ENCODE measurements at regions not wholly inside any gene's neighbourhood (a gene's known extent, or its start where the extent isn't known, plus 50 kb on each side); places are given as distances from the start of the nearest gene placed in this dataset.

DNA sequence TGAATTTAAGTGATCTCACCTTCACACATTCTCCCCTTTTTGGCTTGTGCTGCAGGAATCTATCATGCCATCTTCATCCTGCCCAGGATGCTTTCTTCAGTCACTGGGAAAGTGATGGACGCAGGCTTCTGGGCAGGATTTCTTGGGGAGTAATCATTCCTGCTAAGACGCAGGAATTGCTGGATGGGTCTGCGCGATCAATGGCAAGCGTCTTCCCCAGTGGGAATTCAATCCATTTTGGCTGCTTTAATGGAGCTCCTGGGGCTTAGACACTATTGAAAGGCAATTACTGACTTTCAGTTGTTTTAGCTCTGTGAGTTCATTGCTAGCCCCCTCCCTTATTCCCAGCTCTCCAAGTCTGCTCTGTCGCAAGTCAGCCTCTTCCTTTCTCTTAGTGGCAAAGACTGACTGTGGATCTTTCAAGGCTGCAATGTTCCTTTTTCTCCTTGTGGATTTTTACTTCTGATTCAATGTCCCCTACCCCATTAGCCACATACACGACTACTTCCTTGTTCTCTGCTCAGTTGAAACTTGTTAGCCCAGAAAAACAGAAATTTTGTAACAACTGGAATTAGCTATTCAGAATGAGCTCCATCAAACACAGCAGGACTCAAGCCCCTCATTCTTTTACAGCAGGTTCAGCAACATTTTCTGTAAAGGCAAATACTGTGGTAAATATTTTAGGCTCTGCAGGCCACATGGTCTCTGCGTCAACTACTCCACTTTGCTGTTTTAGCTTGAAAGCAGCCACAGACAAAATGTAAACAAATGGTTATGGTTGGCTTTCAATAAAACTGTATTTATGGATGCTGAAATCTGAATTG lies 154.9 kb downstream of the ASB9 start:
- dilution Hi-C loops (cut with HindIII; ENCODE audit: low sequenced_read_pairs, unreplicated experiment) = no loop called here
- POLR2A ChIA-PET (ENCODE audit: unreplicated experiment) = no interaction called here
- intact Hi-C loops (cut with micrococcal nuclease) = no loop called here
- ATAC-seq (ENCODE audit: low read depth) (no peak), DNase-seq (no peak)
- 29% methylated on average over 5 of the region's 8 CpGs; no CpG with 5 or more reads in 1 of the 2 experiments for WGBS, 2 experiments (ENCODE audit: extremely low coverage in 2 of 2, insufficient read length in 1 of 2)
- TF ChIP-seq CHD1 (IDR thresholded peaks at IDR 0.05; ENCODE audit: low read depth, low read length) (no peak), NFE2L2 (IDR thresholded peaks at IDR 0.05; ENCODE audit: low read depth, low read length) (no peak), MXI1 (IDR thresholded peaks at IDR 0.05; ENCODE audit: borderline replicate concordance, low read depth, low read length) (no peak), RCOR1 (IDR thresholded peaks at IDR 0.05; ENCODE audit: insufficient replicate concordance, low read length) (no peak), SMC3 (IDR thresholded peaks at IDR 0.05; ENCODE audit: low read depth, low read length) (no peak), FOS (IDR thresholded peaks at IDR 0.05; ENCODE audit: low read depth, low read length) (no peak), MAFK (IDR thresholded peaks at IDR 0.05; ENCODE audit: low read depth, low read length) (no peak), RAD21 (IDR thresholded peaks at IDR 0.05; ENCODE audit: low read length) (no peak)
- TF ChIP-seq, protein P1, sequence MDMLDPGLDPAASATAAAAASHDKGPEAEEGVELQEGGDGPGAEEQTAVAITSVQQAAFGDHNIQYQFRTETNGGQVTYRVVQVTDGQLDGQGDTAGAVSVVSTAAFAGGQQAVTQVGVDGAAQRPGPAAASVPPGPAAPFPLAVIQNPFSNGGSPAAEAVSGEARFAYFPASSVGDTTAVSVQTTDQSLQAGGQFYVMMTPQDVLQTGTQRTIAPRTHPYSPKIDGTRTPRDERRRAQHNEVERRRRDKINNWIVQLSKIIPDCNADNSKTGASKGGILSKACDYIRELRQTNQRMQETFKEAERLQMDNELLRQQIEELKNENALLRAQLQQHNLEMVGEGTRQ (IDR thresholded peaks at IDR 0.05; ENCODE audit: low read depth, low read length) = no peak
- Histone ChIP-seq H3K14ac (replicated peaks; ENCODE audit: low read depth, low read length) (no peak overlapping the region), H2AK9ac (replicated peaks; ENCODE audit: low read depth, low read length, poor library complexity) (no peak overlapping the region), H2BK5ac (ENCODE audit: low read depth, low read length, poor library complexity, severe bottlenecking) (no peak overlapping the region), H3K4me1 (ENCODE audit: control insufficient read depth, insufficient read depth, low read length) (no peaks in the 10 kb centered on the region), H3K9ac (ENCODE audit: low read depth, low read length) (no peak overlapping the region), H3K4ac (ENCODE audit: low read depth, low read length) (no peak overlapping the region), H3K23ac (ENCODE audit: low read depth, low read length) (no peak overlapping the region), H4K20me1 (ENCODE audit: insufficient read depth, low read length) (no peaks in the 10 kb centered on the region), H2AK5ac (ENCODE audit: low read depth, low read length) (no peak overlapping the region), H3K56ac (ENCODE audit: extremely low read depth, insufficient read depth, low read length) (no peak overlapping the region), H3K36me3 (ENCODE audit: control insufficient read depth, insufficient read depth, low read length) (no peaks in the 10 kb centered on the region), H3K4me3 (ENCODE audit: insufficient read depth, low read depth, low read length) (no peak overlapping the region), H4K5ac (ENCODE audit: low read depth, low read length) (no peak overlapping the region), H3K4me2 (ENCODE audit: low read depth, low read length) (no peak overlapping the region), H3K27ac (ENCODE audit: insufficient read depth, low read length) (no peak overlapping the region), H2BK20ac (ENCODE audit: low read depth, low read length) (no peak overlapping the region), H3K9me1 (ENCODE audit: insufficient read depth, low read length) (no peaks in the 10 kb centered on the region), H4K8ac (ENCODE audit: low read depth in 2 of 2, low read length in 2 of 2) (no peak overlapping the region), H4K91ac (ENCODE audit: insufficient read depth, low read depth, low read length) (no peak overlapping the region), H3K27me3 (ENCODE audit: control insufficient read depth, insufficient read depth, low read length) (no peaks in the 10 kb centered on the region), H3K9me3 (ENCODE audit: control insufficient read depth, insufficient read depth, low read length) (no peaks in the 10 kb centered on the region), H2AFZ (replicated peaks; ENCODE audit: low read length, poor library complexity) (no peak overlapping the region), H2BK120ac (ENCODE audit: low read depth, low read length) (no peak overlapping the region), H3K79me1 (ENCODE audit: low read depth in 1 of 2, low read length in 2 of 2) (no peaks in the 10 kb centered on the region), H2BK15ac (ENCODE audit: low read depth, low read length) (no peak overlapping the region), H3K18ac (ENCODE audit: low read depth, low read length) (no peak overlapping the region)
- CTCF ChIA-PET = interaction anchor here (0.6 kb wide), 2 partner anchors 364 to 1557 kb away, joined by 3 to 5 read pairs; no protein-coding TSS in a partner anchor
- in situ Hi-C loops (cut with MboI; ENCODE audit: low sequenced_read_pairs) = no loop called here
- no TSS peak for BruUV-seq (replicated peaks)

Data from IMR-90 (cell line).